ENCODE measurements at regions not wholly inside any gene's neighbourhood (a gene's known extent, or its start where the extent isn't known, plus 50 kb on each side); places are given as distances from the start of the nearest gene placed in this dataset.

DNA sequence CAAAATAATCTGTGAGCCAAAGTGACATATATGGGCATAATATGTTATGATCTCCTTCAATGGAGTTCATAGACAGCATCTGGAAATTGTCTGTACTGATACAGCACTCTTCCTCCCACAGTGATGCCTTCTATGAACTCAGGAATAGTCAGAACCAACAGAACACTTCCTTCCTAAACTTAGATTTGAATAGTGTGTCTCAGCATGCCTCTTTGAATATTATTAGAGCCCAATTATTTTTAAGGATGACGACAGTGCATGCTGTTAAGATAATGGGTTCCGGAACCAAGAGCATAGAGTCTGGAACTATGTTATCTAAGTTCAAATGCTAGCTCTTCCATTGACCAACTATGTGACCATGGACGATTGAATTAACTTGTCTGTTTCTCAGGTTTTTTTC lies 386.6 kb upstream of the PRICKLE1 start:
- no peak for DNase-seq (ENCODE audit: low read depth)
- H3K4me3 ChIP-seq (ENCODE audit: low read depth, low read length) = no peak overlapping the region
- TF ChIP-seq, protein P1, sequence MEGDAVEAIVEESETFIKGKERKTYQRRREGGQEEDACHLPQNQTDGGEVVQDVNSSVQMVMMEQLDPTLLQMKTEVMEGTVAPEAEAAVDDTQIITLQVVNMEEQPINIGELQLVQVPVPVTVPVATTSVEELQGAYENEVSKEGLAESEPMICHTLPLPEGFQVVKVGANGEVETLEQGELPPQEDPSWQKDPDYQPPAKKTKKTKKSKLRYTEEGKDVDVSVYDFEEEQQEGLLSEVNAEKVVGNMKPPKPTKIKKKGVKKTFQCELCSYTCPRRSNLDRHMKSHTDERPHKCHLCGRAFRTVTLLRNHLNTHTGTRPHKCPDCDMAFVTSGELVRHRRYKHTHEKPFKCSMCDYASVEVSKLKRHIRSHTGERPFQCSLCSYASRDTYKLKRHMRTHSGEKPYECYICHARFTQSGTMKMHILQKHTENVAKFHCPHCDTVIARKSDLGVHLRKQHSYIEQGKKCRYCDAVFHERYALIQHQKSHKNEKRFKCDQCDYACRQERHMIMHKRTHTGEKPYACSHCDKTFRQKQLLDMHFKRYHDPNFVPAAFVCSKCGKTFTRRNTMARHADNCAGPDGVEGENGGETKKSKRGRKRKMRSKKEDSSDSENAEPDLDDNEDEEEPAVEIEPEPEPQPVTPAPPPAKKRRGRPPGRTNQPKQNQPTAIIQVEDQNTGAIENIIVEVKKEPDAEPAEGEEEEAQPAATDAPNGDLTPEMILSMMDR (IDR thresholded peaks at IDR 0.05; ENCODE audit: insufficient read depth, low read depth, low read length) = no peak

- DNase-seq (ENCODE audit: low read depth) = no peak
- TF ChIP-seq, protein P1 (IDR thresholded peaks at IDR 0.05; ENCODE audit: insufficient read depth, low read depth, low read length) = no peak
- H3K4me3 ChIP-seq (ENCODE audit: low read depth, low read length) = no peak overlapping the region
These were observed 379.8 kb upstream of the PRICKLE1 start for GRCh38 chr12:42969355-42969754.

DNA sequence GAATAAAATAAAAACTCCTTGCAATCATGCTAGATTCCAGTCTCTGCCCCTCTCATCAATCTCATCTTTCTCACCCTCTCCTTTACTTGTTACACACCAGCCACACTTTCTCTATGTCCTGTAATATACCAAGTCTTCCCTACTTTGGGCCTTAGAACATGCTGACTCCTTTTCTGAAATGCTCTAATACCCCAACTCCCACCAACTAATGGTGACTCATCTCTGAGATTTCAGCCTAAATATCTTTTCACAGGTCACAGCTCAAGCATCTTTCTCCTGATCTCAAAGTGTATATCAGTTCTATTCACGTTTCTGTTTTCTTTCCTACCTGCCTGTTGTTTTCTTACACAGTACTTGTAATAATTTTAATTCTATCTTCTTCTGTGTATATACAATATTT lies 378.9 kb upstream of the PRICKLE1 start:
- TF ChIP-seq, protein P1 (IDR thresholded peaks at IDR 0.05; ENCODE audit: insufficient read depth, low read depth, low read length) = no peak
- no peak for DNase-seq (ENCODE audit: low read depth)
- no peak overlapping the region for H3K4me3 ChIP-seq (ENCODE audit: low read depth, low read length)

- no peak overlapping the region for H3K4me3 ChIP-seq (ENCODE audit: low read depth, low read length)
- no peak for DNase-seq (ENCODE audit: low read depth)
- TF ChIP-seq, protein P1 (IDR thresholded peaks at IDR 0.05; ENCODE audit: insufficient read depth, low read depth, low read length) = no peak
These were observed 378.3 kb upstream of the PRICKLE1 start for GRCh38 chr12:42967850-42968249.

DNA sequence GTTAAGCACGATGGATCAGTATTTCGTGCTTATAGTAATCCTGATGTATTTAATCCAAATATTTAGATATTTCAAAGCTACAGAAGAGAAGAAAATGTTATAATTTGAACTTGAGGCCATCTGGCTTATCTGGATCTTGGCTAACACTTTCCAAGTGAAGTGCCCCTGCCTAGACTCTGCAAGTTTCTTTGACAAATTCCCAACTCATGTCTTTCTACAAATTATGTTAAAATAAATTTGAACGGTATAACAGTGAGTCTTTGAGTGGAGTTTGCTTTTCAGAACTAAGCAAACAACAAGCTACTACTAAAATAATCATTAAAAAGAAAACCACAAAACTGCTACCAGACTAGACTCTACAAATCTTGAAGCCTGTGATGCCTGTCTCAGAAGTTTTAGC lies 374.4 kb upstream of the PRICKLE1 start:
- no peak overlapping the region for H3K4me3 ChIP-seq (ENCODE audit: low read depth, low read length)
- TF ChIP-seq, protein P1 (IDR thresholded peaks at IDR 0.05; ENCODE audit: insufficient read depth, low read depth, low read length) = no peak
- no peak for DNase-seq (ENCODE audit: low read depth)

- no peak overlapping the region for H3K4me3 ChIP-seq (ENCODE audit: low read depth, low read length)
- DNase-seq (ENCODE audit: low read depth) = no peak
These were observed 372.8 kb upstream of the PRICKLE1 start for GRCh38 chr12:42962384-42962783.

DNA sequence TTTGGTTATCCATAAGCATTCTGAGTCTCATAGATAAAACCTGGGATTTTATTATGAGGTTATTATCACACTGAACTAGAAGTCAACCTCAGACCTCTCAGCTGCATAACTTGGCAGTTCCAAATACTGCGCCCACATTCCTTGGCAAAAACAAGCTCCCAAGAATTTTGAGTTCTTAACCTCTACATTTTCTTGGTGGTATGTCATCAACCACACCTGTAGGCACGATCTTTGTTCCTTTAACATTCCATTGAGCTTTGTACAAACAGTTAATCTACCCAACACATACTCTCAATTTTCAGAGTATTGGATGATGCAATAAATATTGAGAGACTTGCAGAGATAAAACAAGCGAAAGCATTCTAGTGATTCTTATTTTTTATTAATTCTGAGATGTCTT lies 371.8 kb upstream of the PRICKLE1 start:
- DNase-seq (ENCODE audit: low read depth) = peak; percentile 22
- H3K4me3 ChIP-seq (ENCODE audit: low read depth, low read length) = no peak overlapping the region
- TF ChIP-seq, protein P1 (IDR thresholded peaks at IDR 0.05; ENCODE audit: insufficient read depth, low read depth, low read length) = no peak

More at GRCh38 chr12:42962384-42962783, 372.8 kb upstream of the PRICKLE1 start:
- TF ChIP-seq, protein P1 (IDR thresholded peaks at IDR 0.05; ENCODE audit: insufficient read depth, low read depth, low read length) = no peak

All from fibroblast of villous mesenchyme (primary cell).